Superior temporal gyrus (tissue), 1 donor: ENCODE measurements at regions not wholly inside any gene's neighbourhood (a gene's known extent, or its start where the extent isn't known, plus 50 kb on each side); places are given as distances from the start of the nearest gene placed in this dataset.

Source experiments
- DNase-seq: peaks from one replicate; pipeline ENCODE4 v3.0.0-alpha.2; 2016; ENCODE audit errors: extremely low spot score

- no peak for DNase-seq
Observed at GRCh38 chr18:26741758-26742157, 123.7 kb downstream of the AQP4 start.

DNA sequence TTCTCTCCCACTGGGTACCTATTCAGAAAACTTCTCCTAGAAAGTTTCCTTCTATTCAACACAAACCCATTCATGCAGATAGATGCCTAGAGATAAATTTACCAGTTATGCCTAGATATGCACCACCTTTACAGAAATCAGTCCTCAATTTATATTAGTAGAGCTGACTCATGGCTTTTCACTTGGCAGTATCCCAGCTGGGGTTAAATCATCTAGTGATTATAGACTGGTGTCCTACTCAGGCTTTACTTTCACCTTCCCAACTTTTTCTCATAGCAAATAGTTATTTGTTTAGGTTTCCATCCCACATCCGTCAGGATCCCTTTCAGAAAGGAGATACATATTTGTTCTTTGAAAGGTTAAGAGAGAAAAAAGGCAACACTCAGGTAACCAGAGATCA, 124.5 kb downstream of the AQP4 start:
- no peak for DNase-seq

DNA sequence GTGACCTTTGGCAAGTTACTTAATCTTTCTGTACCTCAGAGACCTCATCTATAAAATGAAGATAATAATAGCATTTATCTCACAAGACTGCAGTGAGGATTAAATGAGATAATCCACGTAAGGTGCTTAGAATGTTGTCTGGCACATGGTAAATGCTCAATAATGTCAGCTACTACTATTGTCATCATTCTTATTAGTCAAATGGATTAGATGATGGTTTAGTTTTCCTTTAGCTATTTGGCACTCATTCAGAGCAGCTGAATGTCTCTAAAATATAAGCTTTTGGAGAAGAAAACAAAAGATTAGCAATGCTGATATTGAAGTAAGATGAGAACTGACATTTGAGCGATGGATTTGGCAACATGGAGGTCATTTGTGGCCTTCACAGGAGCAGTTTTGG, 125.1 kb downstream of the AQP4 start:
- no peak for DNase-seq

- no peak for DNase-seq
Observed at GRCh38 chr18:26738706-26739105, 126.8 kb downstream of the AQP4 start.

- no peak for DNase-seq
Observed at GRCh38 chr18:26736301-26736700, 129.2 kb downstream of the AQP4 start.

- DNase-seq, result no peak
Observed at GRCh38 chr18:26734760-26735159, 130.7 kb downstream of the AQP4 start.

- no peak for DNase-seq
Observed at GRCh38 chr18:26729449-26729848, 136.1 kb downstream of the AQP4 start.

DNA sequence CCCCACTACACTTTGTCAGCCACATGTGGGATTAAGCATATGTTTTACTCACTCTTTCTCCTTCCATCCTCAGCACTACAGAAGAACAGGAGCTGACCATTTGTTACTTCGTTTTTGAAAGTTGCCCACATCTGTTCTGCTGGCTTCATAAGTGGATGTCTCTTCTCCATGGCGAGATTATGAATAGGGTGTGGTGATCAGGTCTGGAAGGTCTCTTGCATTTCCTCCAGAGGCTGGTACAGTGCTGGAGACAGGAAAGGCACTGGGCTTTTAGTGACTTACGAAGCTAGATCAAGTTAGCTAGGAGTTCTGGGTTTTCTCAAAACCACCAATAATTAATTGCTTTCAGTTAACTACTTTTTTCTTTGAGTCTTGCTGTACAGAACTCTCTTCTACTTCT, 136.5 kb downstream of the AQP4 start:
- no peak for DNase-seq

GRCh38 chr18:26723981-26724380, 141.5 kb downstream of the AQP4 start:
- DNase-seq, result no peak

DNA sequence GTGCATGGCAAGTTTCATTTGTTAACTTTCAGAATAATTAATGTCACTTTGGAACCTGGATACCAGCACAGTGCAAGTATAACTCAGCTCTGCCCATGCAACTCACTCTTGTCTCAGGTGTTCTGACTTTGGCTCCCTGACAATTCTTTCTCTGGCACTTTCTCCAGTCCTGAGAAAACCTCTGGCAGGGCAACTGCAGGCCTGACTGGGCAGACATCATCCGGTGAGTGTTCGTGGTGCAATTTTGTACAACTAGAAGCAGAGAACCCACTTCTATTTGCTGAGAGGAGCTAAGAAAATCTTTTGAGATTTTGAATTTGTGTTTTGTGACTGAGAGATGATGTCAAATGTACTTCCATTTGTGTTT, 143.0 kb downstream of the AQP4 start:
- DNase-seq, result no peak

DNA sequence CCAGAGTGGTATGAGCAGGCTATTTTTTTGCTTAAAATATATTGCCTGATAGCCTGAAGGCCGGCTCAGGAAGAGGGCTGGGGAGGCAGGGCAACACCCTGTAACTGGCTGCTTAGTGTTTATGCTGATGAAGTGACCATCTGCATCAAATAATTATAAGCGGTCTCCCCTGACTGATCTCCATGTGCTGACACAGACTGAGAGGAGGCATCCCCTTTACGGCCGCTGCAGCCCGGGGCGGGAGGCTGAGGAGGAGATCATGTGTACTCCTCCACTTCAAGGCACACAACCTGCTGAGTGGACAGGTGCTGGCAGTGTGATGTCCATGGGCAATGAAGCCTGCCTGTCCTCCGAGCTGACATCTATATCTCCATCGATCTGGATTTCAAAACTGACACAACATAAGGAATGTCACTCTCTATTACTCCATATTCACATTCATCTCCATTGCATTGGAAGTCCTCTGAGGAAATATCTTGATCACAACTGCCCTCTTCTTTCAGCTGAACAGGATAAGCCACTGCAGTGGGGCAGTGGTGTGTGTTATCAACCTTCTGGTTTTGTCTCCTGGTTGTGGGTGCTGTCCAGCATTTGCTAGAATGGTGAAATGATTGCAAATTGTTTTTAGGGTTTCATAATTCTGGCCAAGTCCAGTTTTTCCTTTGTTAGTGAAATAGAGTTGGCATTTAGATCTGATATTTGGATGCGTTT, 143.5 kb downstream of the AQP4 start:
- DNase-seq, result no peak

- no peak for DNase-seq
Observed at GRCh38 chr18:26719896-26720295, 145.6 kb downstream of the AQP4 start.

DNA sequence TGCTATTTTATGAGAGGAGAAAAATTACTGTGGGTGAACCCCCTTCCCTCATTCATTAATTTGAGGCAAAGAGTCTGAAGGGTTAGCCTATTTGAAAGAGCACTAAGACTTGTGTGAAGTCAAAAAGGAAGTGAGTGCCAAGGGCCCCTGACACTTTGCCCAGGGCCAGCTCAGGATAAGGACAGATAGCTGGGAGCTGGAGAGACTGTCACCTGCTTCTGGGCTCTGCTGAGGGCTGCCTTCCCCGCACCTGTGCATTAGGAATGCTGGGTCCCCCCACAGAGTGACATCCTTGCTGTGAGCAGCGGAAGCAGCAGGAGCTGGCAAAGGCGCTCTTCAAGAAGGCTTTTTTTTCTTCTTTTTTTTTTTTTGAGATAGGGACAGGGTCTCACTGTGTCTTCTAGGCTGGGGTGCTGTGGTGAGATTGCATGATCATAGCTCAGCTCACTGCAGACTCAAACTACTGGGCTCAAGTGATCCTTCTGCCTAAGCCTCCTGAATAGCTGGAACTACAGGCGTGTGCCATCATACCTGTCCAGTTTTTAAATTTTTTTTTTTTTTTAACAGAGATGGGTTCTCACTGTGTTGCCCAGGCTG, 148.3 kb downstream of the AQP4 start:
- no peak for DNase-seq

- DNase-seq, result no peak
Observed at GRCh38 chr18:26714739-26715138, 150.8 kb downstream of the AQP4 start.

DNA sequence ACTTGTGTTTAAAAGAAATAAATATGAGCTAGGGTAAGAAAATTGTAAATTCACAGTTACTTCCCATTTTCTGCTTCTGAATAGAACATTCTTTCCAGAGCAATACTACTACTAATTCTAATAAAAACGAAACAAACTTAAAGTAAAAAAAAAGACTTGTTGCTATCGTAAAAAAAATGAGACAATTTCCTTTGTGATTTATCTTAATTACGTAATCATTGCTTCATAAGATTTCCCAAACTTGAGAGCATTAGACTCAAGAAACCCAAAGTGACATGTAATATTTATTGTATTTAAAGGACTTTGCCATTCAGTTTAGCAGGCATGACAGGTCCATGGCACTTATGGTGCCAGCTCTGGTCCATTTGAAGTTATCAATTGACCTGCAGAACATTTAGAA, 153.8 kb downstream of the AQP4 start:
- no peak for DNase-seq

DNA sequence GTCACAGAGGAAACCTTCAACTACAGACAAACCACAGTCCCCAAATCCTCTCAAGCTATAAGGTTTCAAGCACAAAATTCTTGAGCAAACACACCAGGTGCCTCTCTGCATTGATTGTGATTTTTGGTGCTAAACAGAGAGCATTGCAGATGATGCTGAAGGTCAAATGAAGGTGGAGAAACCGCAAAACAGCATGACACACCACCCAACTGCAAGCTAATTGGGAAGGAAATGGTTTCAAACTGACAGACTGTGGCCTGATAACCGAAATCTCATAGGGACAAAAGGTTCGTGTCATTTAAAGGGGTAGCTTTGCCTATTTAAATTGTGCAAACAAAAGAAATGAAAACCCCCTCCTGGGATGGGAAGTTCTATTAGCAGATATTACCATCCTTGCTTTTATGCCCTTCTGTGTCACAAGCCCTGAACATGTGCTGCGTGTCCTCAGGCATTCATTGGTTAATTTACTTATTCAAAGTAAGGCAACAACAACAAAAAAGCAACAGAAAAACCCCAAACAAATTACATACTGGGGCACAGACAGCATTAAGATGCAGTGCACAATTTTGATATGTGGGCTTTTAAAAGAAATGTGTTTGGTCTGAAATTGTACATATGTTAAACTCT, 154.9 kb downstream of the AQP4 start:
- no peak for DNase-seq

- DNase-seq, result no peak
Observed at GRCh38 chr18:26709897-26710296, 155.6 kb downstream of the AQP4 start.

GRCh38 chr18:26708806-26709716, 156.4 kb downstream of the AQP4 start:
- DNase-seq, result no peak

GRCh38 chr18:26706911-26707351, 158.6 kb downstream of the AQP4 start:
- no peak for DNase-seq

DNA sequence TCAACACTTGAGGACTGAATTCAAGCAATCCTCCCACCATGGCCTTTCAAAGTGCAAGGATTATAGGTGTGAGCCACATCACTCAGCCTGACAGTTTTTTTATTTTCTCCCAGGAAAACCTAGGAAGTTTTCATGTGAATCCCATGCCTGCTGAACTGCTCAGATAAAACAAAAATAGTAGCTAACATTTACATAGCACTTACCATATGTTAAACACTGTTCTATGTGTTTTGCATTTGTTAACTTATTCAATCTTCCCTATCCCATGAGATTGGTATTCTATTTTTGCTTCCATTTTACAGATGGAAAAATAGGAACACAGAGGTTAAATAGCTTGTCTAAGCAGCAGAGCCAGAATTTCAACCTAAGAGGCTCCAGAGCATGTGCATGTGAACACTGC, 157.4 kb upstream of the KCTD1 start:
- DNase-seq, result no peak

DNA sequence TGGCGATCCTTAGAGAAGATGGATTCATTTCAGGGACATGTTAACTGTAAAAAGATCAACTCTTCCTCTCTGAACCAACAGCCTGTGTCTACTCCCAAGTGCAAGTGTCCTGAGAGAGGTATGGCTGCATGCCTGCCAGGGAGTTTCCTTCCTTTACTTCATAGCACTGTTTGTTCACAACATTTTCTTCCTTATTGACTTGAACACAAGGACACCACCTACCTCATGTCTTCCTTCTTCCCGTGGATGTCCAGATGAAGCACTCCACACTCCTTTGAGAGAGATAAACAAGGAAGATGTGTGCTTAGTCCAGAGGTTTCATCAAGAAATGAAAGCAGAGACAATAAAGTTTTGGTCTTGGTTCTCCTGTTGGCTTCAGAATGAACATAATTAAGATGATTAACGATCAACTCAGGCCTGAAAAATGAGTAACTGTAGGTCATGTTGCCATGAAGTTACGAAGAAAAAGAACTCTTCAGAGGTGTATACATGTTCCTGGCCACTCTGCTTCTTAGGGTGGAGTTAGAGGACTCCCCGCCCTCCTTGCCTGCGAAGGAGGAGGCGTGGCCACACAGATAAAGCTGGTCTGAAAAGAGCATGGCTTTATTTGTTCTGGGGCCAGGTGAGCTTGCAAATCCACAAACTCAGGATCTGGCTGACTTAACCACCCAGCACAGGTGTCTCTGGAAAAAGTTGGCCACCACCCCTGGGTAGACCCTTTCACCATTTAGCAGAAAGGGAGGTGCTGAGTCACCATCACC, 155.0 kb upstream of the KCTD1 start:
- DNase-seq, result no peak

- no peak for DNase-seq
Observed at GRCh38 chr18:26702086-26702485, 153.7 kb upstream of the KCTD1 start.
